Hematopoietic multipotent progenitor cell treated with erythropoietin and hydrocortisone succinate and interleukin-3 and kit ligand, for 17 days (in vitro differentiated cells): ENCODE measurements at regions not wholly inside any gene's neighbourhood (a gene's known extent, or its start where the extent isn't known, plus 50 kb on each side); places are given as distances from the start of the nearest gene placed in this dataset.
"Not testable (repeated sequence)": the region's sequence is repeated elsewhere in the genome, so short reads cannot be mapped to it uniquely, and the experiment has no call there.

Experiments
- DNase-seq: peaks from one replicate; pipeline ENCODE4 v3.0.0-alpha.2; 2015; ENCODE audit warnings: low spot score

GRCh38 chr9:7622481-7622880 is 177.1 kb downstream of the DMAC1 start:
- no peak for DNase-seq

DNA sequence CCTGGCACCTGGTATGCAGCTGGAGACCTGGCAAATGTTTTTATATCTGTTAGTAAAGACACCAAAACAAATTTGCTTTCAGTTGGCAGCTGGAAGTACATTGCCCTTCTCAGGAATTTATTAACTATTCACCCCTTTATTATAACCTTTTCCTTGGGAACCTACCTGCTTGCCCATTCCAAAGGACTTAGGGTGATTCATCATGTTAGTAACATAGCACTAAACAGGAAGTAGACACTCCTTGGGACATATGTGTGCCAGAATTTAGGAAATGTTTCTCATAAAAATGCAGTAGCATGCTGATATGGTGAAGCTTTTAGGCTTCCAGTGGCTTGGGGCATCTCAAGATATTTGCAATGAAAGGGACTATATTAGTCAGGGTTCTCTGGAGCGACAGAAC is 184.2 kb downstream of the DMAC1 start:
- no peak for DNase-seq

GRCh38 chr9:7613931-7614330 is 185.6 kb downstream of the DMAC1 start:
- DNase-seq, result no peak

- no peak for DNase-seq
Measured at GRCh38 chr9:7608261-7608660, 191.3 kb downstream of the DMAC1 start.

DNA sequence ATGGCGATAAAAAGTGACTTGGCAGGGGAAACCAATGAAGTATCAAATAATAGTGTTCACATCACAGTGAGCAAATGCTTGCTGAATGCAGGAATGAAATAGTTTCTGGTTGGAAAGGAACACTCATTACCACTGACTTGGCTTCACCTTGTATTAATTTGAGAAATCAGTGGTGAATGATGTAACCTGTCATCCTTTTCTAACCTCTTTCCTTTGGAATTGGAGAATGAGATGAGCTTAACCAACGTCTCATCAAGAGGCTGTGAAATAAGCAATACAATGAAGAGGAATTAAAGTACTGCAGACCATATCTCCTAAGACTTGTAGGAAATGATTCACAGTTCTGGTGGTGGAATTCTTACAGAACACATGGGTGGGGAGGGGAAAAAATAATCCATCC is 192.2 kb downstream of the DMAC1 start:
- no peak for DNase-seq

- DNase-seq, result no peak
Measured at GRCh38 chr9:7606591-7606990, 193.0 kb downstream of the DMAC1 start.

- no peak for DNase-seq
Measured at GRCh38 chr9:7601739-7602138, 197.8 kb downstream of the DMAC1 start.

DNA sequence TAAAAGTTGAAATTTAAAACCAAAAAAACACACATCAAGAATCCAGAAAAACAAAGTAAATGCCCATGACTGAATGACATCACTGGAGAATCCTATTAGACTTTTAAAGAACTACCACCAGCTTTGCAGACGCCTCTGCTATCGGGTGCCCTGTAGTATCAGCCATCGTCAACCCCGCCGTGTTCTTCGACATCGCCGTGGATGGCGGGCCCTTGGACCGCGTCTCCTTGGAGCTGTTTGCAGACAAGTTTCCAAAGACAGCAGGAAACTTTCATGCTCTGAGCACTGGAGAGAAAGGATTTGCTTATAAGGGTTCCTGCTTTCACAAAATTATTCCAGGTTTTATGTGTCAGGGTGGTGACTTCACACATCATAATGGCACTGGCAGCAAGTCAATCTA is 201.9 kb downstream of the DMAC1 start:
- no peak for DNase-seq

DNA sequence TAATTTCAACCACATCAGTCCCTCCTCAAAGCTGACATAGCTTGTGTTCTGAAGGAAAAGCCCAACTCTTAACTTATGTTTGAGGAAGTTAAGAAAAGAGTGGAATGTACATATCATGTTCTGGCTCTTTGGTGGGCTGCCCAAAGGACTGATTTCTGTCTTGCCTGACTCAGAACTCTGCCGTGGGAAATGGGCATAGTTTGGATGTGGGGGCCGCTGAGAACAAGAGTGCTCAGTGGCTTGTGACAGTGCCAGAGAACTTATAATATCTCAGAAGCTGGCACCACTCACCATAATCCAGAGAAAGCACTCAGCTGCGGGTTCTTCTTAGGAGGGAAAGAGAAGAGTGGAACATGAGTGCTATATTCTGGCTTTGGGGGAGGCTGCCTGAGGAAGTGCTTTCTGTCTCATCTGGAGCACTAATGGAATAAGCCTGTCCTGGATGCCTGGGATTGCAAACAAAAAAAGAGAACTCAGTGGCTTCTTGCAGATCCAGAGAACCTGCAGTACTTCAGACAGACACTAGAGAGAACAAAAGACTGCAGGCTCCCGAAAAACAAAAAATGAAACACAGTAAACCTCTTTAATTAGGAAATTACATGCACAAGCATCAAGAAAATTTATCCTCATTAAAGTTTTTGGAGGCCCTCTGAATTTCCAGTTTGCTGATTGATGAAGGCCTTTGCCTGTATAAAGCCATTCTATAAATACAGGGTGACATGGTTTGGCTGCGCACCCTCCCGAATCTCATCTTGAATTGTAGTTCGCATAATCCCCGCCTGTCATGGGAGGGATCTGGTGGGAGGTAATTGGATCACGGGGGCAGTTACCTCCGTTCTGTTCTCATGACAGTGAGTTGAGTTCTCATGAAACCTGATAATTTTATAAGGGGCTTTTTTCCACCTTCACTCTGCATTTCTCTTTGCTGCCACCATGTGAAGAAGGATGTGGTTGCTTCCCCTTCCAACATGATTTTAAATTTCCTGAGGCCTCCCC is 207.0 kb downstream of the DMAC1 start:
- no peak for DNase-seq

- no peak for DNase-seq
Measured at GRCh38 chr9:7591501-7591900, 208.1 kb downstream of the DMAC1 start.

- DNase-seq, result no peak
Measured at GRCh38 chr9:7580568-7580967, 219.0 kb downstream of the DMAC1 start.

- no peak for DNase-seq
Measured at GRCh38 chr9:7579351-7579750, 220.2 kb downstream of the DMAC1 start.

DNA sequence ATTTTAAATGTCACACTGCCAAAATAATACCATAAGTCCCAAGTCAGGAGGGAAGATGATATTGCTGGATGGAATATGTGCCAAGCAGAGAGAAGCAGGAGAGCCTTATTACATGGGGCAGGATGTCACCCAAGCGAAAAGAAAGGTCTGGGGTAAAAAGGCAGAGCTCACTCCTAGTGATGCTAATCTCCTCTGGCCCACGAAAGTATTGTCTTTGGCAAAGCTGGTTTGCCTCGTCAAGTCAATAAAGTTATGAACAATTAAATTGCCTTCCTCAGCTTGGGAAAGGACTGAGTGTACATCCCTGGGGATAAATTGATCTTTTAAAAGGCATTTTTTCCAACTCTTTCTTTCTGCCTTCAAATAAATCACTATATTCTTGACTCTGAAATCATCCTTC is 220.6 kb downstream of the DMAC1 start:
- DNase-seq, result no peak

DNA sequence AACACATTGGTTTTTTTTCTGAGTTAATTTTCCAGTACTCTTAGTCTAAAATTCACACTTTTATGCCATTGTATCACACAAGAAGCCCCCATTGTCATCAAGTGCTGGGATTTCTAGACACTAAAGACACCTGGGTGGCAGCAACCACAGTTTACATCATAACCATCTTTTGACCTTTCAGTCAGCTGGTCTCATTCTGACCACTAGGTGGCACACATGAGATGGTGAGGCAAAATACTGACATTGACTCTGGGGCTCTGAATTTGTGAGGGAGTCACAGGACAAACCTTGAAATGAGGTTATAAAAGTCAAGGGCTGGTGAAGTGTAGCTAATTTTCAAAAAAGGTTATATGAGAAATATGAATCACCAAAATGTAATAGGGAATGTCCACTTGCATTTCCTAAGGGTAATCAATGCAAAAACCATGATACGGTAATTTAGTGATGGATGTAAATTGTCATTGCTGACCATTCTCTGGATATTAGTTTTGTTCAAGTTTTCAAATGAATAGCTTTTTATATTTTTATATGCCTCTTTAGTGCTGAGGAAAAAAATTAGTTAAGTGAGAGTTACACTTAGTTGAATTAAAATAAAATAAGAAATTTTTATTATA is 229.4 kb downstream of the DMAC1 start:
- peak; percentile 40 for DNase-seq

- DNase-seq, result no peak
Measured at GRCh38 chr9:7567687-7568086, 231.9 kb downstream of the DMAC1 start.

DNA sequence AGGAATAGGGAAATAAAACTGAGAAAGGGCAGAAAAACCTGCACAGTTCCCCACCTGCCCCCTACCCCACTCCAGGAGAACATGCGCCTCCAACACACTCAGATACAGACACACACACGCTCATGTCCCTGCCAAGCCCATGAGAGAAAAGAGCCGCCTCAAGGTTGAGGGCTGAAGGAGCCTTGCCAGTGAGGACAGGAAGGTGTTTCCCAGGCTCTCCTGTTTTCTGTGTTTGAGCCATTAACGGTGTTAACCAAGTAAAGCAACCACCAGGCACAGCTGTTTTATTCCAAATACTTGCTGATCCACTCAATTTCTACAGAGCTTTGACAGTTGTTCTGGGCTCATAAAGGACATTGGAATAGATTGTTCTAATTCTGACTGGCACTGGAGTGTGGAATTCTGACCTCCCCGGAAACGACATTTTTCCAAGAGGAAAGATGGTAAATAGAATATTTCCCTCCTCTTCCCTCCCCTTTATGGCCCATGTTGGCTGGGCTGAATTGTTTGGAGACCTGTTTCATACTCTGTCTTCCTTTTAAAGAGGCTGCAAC is 238.0 kb downstream of the DMAC1 start:
- no peak for DNase-seq

DNA sequence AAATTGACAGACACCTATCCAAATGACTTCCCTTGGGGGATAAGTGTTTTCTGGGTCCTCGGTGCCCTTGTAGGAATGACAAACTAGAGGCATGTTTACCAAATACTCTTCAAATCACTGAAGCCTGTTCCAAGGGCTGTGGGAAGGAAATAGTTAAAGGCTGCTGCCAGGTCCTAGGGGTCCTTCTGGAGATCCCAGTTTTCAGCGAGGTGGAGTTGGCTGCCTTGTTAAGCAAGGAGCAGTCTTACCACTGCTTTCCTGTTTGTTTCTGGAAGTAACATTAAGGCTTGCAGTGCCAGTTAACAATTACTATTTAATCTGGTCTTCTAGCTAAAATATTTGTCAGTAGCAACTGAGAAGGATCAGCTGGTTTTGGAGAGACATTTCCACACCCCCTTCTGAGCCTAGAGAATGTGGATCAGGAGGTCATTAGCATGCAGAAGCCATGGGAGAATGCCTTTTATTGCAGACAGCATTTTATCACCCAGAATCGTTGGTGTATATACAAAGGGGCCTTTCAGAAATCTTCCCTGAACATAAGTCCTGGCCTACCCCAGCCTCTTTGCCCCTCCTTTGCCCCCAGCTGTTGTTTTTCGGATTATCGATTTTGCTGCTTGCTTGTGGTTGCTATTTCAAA is 238.8 kb downstream of the DMAC1 start:
- no peak for DNase-seq

DNA sequence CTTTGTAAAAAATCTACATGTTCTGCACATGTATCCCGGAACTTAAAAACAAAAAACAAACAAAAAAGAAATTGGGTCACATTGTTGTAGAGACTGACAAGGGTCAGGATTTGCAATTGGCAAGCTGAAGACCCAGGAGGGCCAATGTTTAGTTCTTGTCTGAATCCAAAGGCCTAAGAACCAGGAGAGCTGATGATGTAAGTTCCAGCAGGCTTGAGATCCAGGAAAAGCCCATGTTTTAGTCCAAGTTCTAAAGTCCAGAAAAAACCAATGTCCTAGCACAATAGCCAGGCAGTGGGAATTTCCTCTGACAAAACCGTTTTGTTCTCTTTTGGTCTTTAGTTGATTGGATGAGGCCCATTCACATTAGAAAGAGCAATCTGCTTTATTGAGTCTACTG is 244.9 kb downstream of the DMAC1 start:
- no peak for DNase-seq

DNA sequence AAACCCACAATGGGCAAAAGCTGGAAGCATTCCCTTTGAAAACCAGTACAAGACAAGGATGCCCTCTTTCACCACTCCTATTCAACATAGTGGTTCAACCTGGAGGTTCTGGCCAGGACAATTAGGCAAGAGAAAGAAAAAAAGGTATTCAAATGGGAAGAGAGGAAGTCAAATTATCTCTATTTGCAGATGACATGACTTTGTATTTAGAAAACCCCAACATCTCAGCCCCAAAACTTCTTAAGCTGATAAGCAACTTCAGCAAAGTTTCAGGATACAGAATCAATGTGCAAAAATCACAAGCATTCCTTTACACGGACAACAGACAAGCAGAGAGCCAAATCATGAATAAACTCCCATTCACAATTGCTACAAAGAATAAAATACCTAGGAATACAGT is 246.9 kb downstream of the DMAC1 start:
- not testable (repeated sequence) for DNase-seq

- no peak for DNase-seq
Measured at GRCh38 chr9:7549249-7549648, 250.3 kb downstream of the DMAC1 start.

GRCh38 chr9:7546261-7546660 is 253.3 kb downstream of the DMAC1 start:
- DNase-seq, result no peak

GRCh38 chr9:7545371-7546165 is 254.0 kb downstream of the DMAC1 start:
- DNase-seq, result no peak
